SIG-M5 treated with dmso at 0.1 percent for 504 hours (cell line): ENCODE measurements at regions not wholly inside any gene's neighbourhood (a gene's known extent, or its start where the extent isn't known, plus 50 kb on each side); places are given as distances from the start of the nearest gene placed in this dataset.
A peak's percentile ranks its signal among the peaks of the same experiment; 100 is the strongest.

Experiments used
- DNase-seq: peaks from one replicate; lab custom pipeline; 2025; ENCODE audit not compliant: unreplicated experiment; lab: John Stamatoyannopoulos, UW

DNA sequence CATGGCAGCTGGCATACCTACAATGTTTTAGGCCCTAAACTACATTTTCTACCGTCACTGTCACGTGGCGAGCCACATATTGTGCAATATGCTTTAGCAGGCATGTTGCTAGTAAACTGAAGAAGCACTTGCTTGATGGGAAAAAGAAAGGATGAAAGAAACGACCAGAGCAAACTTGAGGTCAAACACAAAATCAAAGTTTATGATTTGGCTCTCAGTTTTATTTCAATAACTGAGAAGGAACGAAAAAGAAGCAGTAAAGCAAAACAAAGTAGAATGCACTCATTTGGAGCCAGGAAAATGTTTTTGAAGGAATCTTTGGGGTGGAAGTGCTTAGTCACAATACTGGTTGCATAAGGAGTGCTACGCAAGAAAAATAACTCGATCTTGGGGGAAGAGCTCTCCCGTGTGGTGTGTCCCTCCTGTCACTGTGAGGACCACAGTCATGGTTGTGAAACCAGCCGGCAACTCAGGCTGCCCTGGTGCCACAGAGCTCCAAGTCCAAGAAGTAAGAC, 349.8 kb downstream of the RBM43 start:
- DNase-seq: peak; percentile 82

DNA sequence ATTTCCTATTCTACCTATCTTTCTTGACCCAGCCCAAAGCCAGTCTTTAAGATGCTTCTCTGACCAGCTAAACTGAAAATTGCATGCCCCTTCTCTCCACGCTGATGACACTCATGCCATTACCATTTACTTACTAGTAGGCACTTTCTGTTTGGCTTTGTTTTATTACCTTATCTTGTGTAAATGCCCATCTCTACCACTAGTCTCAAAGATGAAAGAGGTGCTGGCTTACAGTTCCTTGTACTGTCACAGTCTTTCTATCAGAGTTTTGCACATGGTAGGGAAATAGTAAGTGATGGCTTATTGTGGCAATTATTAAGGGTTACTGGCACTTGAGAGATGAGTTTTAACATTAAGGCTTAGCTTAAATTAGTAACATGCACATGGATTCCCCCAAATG, 352.1 kb downstream of the RBM43 start:
- peak; percentile 20 for DNase-seq

DNA sequence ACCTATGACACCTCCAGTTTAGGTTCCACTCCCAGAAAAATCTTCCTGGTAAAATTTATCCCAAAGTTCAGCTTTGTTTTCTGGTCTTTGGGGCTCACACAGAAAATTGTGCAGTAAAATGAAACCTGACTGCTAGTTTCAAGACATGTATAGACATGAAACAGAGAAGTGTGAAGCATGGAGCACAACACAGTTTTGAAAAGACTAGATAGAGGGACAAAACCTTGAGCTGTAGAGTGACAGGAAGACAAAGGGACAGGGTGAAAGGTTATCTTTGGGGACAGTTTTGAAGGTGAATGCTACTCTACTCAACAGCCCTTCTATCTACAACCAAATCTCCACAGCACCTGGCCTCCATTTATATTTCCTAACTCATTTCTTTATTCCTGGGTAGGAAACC, 352.6 kb downstream of the RBM43 start:
- no peak for DNase-seq

DNA sequence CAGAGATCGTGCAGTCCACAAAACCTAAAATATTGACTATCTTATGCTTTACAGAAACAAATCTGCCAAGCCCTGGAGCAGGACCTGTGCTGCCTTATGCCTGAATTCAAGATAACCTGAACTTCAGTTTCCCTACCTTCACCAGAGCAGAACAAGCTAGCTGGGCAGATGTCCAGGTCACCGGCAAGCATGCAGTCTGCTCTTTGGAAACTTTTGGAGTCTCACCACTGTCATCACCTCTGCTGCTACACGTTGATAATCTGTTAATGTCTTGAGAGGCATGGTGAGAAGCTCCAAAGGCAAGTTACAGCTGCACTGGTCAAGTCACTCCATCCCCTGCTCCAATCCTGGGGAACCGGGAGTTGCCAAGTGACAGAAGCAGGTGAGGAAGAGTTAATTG, 354.2 kb downstream of the RBM43 start:
- no peak for DNase-seq

DNA sequence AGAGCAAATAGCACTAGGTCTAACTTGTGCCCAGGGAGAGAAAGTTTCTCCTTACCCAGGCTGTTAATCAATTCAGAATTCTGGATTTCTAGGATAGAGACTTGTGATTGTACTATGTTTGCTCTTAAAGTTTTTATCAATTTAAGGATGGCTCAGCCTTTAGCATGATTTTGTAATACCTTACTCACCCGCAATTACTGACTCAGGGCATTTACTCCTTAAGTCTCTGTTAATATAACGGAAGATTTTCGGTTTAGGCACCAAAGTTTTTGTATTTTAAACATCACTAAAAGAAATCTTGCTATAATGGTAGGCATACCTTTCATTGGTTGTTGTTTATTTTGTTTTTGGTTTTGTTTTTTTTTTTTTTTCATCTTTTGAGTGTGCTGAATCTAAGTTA, 358.2 kb downstream of the RBM43 start:
- no peak for DNase-seq

DNA sequence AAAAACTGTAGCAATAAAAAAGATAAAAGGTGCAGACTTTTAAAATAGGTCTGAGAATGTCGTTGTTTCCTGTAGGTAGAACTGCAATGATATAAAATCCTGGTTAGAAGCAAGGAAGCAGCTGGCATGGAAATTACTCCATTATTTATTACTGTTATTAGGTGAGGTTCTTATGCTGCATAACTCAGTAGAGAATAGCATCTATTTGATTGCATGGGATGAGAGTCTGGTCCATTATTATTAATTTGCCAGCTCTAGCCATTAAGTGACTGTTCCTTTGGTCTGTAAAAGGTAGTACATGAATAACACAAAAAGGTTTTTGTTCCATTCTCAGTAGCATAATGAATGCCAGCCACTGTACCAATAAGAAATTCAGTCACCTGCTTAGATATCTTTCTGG, 358.6 kb downstream of the RBM43 start:
- no peak for DNase-seq

DNA sequence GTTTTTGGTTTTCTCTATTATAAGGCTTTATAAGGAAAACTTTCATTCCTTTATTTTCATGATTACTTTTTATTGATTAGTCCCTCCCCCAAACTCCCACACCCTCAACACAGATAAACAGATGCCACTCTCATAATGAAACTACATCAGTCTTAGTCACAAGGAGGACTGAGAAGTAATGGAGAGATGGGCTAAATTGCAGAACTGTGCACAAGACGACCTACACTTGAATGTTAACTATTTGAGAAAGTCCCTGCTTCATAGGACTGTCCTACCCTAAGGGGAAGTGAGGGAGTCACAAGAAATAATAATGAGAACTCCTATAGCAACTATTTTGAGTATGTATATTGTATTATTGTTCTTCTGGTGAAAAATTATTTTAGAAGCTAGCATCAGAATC, 360.8 kb downstream of the RBM43 start:
- DNase-seq: no peak

DNA sequence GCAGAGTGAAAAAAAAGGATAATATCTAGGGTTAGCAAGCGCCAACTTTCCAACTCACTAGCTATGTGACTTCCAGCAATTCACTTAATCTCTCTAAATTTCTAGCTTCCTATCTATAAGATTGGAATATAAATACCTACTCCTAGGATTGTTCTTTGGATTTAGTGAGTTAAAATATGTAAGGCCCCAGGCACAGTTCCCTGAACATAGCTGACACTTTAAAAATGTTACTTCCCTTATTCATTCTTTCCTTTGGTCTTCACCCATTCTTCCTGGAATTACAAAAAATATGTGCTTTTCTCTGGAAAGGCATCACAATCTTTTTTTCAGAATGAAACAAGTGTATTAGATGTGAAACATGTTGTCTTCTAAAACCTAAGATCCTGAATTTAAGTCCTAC, 365.7 kb downstream of the RBM43 start:
- no peak for DNase-seq

DNA sequence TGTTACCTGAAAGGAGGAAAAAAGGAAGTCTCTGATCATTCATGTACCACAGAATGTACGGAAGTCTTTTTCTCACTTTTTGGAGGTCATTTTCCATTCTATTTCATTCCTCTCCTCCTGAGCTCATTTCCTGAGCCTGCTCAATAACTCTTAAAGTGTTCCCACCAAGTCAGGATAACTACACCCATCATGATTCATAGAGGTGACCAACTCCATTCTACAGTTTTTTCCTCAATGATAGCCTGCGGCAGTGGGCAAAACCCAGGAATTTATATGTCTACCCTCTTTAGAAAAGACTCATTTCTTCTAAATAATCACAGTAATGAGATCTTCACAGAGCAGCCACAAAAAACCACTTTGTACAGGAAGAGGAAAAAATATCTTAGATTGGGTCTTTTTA, 372.5 kb downstream of the RBM43 start:
- no peak for DNase-seq

DNA sequence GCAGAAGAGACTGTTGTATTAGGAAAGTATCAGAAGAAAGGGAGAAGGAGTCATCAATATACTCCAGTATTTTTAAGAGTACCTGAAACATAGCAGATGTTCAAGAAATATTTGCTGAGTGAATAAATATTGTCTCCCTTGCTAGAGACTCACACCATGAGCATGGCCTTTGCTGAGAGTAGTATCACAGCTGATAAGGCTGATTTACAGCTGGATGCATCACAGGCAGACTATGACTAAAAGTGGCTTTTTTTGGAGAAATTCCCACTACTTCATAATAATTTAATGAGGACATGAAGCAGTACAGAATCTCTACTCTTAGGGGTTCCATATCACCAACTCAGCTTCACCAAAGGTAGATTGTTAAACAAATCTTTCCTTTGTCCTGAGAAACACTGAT, 373.3 kb downstream of the RBM43 start:
- no peak for DNase-seq

DNA sequence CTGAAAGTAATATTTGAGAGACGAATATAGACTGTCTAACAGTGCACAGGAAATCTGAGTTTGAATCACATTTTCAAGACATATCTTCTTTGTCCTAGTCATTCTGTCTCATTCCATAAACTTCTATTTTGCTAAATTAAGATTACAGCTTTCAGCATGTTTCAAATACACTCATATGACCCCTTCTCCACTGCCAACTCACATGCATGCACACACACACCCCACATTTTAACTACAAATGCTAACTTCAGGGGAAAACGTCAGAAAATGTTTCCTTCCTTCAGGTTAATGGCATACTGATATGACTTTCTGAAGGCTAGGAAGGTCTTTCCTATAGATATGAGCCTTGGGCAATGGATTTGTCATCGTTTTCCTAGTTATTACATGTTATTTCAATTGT, 373.7 kb downstream of the RBM43 start:
- no peak for DNase-seq

DNA sequence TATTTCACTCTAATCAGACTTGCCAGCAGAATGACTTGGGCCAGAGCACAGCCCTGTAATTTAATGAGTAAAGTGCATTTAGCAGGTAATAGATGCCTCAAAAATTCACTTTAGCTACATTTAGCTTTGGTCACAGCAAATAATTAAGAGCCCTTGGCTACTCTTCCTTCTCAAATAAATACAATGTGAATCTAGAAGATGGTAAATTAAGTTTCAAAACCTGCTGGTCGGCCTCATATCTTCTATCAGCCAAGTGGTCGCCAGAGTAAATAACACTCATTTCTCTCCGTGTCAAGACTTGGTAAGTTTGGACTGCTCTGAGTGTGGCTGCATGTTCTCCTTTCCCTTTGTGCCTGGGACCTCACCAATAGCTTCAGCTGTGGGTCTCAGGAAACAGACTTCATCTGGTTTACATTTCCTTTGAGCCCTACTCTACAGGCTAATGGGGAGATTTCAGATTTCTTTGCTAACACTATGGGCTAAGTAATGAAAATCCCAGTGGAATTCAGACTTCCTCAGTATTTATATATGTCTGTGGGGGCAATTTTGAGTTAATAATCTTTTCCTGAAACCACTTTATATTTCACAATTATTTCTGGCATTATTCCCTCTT, 375.8 kb downstream of the RBM43 start:
- no peak for DNase-seq

DNA sequence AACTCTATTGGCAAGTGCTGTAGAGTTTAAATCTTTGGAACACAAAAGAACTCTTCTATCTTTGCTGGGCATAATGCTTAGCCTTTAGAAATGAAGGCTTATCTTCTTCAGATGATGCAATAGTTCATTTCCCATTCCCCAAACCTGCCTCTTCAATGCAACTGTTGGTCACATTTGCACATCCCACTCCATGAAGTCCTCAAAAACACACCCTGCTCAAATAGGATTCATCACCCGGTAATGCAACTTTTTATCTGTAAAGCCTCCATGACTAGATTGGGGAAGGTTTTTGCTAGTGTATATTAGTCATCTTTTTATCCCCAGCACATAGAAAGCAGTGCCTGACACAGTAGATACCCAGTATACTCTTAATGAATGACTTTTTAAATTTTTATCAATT, 376.4 kb downstream of the RBM43 start:
- no peak for DNase-seq

DNA sequence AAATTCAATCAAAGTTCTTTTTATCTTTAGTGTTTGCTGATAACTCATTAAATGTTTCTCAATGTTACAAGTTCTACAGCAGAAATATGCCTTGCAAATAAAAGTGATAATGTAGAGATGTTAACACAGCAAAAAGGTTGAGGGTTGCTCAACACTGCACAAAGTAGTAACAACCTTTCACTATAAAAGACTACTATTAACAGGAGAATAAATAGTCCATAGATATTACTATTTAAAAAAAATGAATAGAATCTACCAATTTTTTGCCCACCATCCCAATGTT, 378.1 kb downstream of the RBM43 start:
- no peak for DNase-seq

DNA sequence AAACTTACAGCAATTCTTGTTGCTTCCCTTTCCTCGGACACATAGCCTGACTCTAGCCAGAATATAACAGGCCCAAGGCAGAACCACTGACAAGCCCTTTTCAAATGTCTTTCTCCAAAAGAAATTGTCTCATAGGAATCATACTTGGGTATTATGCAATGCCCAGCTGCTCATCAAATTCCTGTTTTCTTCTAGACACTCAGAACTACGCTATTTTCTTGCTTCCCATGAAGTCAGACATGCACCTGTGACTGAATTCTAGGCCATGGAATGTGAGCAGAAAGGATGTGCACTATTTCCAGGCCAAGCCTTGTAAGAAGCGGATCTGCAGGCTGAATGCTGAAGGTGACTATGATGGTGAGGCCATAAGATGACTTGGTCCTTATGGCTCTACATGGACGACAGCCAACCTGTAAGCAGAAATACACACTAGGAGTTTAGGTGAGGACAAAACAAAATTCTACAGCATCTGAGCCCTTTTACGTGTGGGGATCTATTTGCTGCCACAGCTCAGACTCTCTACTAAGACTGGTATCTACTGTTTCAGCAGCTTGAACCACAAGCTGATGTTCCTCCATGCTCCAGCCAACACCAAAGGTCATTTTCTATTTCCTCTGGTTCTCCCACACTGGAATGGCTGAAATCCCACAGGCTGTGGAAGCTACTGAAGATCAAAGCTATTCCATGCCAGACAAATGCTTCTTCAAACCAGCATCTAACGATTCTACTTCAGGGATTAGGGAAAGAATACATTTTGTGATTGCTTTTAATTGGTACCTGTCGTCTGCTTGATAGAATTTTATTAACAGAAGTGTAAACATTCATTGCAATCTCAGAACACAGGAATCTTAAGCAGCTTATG, 378.7 kb downstream of the RBM43 start:
- no peak for DNase-seq

DNA sequence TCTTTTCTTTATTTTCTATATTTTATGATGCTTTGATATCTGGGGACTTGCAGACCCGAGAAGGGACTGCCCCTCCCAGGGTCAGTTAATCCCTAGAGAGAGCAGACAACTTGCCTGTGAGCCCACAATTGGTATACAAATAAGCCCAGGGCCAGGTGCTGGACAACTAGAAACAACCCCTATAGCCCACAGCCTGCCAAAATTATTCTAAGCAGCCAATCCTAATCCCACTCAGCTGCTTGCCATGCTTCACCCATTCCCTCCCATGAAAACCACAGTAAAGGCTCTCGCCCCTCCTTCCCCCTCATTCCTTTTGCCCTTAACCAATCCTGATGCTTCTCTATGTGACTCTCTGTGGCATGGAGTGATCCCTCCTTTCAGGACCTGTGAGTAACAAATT, 380.7 kb downstream of the RBM43 start:
- DNase-seq: no peak

DNA sequence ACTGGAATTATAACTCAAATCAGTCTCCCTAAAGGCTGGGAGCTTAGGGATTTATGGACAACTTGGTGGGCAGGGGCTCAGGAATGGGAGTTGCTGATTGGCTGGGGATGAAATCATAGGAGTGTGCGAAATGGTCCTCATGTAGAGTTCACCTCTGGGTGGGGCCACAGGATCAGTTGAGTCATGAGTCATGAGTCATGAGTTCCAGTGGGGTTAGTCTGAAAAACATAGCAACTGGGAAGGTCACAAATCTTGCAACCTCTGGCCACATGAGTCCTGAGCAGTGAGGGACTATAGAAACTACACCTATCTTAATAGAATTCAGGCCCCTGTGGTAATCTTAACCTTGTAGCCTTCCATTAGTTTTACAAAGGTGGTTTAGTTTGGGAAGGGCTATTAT, 383.3 kb downstream of the RBM43 start:
- DNase-seq: no peak

DNA sequence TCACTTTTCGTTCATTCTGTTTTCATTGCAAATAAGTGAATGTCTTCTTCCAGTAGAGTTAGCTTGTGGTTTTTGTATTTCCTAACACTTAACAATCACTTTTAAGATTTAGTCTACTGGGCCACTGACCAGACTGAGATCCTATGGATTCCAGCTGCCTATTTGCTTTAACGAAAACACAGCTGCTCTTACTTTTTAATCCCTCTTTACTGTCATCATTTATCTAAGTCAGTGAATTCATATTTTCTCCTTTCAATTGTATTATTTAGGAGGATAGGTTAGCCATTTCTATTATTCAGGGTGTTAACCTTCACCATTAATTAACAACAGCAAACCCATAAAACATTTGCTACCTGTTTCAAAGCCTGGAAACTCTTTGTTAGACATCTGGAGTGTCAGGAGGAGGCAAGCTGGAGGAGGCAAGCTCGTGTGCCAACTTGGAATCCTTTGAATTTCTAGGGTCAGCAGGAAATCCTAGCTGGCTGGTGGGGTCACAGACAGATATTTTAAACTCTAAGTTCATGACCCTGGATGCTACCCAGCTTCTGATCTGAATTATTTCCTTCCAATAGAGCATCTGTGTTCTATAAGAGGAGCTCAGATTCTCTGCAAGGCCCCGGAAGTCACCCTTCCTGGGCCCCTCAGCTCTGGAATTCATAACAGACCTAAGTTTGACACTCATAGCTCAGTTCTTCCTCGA, 385.3 kb downstream of the RBM43 start:
- no peak for DNase-seq

DNA sequence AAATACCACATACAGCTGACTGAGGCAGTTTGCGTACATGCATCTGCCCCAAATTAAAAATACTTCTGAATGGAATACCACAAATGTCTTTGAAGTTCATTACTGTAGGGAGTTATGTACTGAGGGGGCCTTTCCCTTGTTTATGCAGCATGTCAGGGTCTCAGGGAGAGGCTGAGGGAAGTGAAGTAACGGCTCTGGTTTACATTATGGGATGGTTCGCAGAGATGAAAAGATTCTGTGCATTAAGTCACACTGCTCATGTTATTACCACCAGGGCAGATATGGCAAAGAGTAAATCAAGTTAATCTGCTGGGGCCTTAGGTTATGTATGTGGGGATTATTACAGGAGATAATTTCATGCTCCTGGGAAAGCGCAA, 385.9 kb upstream of the RND3 start:
- no peak for DNase-seq

DNA sequence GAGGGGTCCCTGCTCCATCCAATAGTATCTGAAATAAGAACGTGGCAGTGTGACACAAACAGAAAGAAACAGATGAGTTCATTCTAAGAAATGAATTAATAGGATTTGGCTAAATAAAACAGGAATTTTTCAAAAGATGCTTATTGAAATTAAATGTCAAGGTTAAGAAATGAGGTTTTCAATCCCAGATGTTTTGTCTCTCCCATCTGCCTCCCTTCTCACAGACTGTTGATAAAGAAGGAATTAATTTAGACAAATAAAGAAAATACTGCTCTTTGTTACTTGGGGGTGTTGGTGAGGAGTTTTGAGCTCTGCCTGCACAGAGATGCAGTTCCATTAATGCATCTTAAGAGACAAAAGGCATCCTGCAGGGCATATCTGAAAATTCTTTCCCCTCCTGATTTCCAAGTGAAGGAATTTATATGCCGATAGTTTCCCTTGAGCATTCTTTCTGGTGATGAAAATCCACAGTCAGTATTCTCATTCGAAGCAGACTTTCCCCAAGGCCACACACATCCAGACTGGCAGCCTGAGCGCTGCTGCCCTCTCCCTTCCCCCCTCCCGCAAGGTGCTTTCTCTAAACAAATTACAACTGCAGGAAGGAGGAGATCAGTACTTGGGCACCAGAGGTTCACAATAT, 385.4 kb upstream of the RND3 start:
- no peak for DNase-seq

DNA sequence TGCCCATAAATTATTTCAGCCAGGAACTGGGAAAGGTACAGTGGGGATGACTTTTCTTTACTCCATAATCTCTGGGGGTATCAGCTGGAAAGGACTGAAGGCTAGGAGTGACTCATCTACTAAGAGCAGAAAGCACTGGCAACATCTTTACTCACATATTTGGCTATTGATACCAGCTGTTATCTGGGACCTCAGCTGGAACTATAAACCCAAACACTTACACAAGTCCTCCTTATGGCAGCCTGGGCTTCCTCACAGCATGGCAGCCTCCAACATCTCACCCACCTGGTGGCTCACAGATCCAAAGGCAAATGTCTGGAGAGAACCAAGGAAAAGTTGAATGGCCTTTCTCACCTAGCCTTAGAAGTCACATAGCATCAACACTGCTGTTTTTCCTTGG, 379.0 kb upstream of the RND3 start:
- no peak for DNase-seq

DNA sequence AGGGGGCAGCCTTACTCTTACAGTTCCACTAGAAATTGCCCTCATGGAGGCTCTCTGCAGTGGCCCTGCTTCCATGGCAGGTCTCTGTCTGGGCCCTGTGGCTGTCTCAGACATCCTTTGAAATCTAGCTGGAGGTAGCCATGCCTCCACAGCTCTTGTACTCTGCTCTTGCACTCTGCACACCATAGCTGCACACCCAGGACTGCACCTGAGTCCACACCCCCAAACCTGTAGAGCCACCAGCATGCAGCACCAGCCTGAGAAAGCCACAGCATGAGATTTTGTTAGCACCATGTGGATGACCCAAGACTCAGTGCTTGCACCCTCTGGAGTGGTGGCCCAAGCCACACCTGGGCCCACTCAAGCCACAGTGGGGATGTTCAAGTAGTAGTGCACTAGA, 376.2 kb upstream of the RND3 start:
- DNase-seq: no peak
